A673 (cell line): ENCODE measurements at regions not wholly inside any gene's neighbourhood (a gene's known extent, or its start where the extent isn't known, plus 50 kb on each side); places are given as distances from the start of the nearest gene placed in this dataset.
"Not testable (repeated sequence)": the region's sequence is repeated elsewhere in the genome, so short reads cannot be mapped to it uniquely, and the experiment has no call there.

Experiments used
- BruUV-seq: library from RNA; stranded (reverse); fragments of 400-500 nt; replicated peaks from 2 replicates; lab custom pipeline; 2021; lab: Mats Ljungman, UMichigan
- CTCF ChIA-PET: fragments of 300-600 bp; sonication (Branson Sonifier 250); formaldehyde crosslinking; loops from one replicate; lab custom pipeline; 2022; ENCODE audit warnings: antibody characterized with exemption; lab: Charles Lee
- POLR2A ChIA-PET: fragments of 300-600 bp; sonication (Branson Sonifier 250); formaldehyde crosslinking; loops from one replicate; lab custom pipeline; 2022; ENCODE audit warnings: antibody characterized with exemption; ENCODE audit not compliant: low non-redundant PET; lab: Charles Lee
- DNase-seq: peaks from one replicate; pipeline ENCODE4 v3.0.0-alpha.2; 2015; ENCODE audit warnings: low spot score
- H3K27ac ChIP-seq: fragments of 200-600 bp; sonication (generic); 2 replicates; pipeline ENCODE4 v1.5.1; 2016; ENCODE audit warnings: mixed run types, low read depth, mild to moderate bottlenecking, mixed read lengths, antibody characterized with exemption, low read length; ENCODE audit not compliant: poor library complexity, severe bottlenecking
- H3K27me3 ChIP-seq: fragments of 200-600 bp; sonication (generic); replicated peaks from 2 replicates; pipeline ENCODE4 v1.6.1; 2017; ENCODE audit warnings: mixed run types, low read depth, mild to moderate bottlenecking, mixed read lengths, antibody characterized with exemption, low read length; ENCODE audit not compliant: insufficient read depth, poor library complexity
- H3K36me3 ChIP-seq: fragments of 200-600 bp; sonication (generic); 2 replicates; pipeline ENCODE4 v1.6.1; 2016; ENCODE audit warnings: mixed run types, mild to moderate bottlenecking, mixed read lengths, antibody characterized with exemption, low read length; ENCODE audit not compliant: insufficient read depth, poor library complexity, severe bottlenecking
- H3K4me1 ChIP-seq: fragments of 200-600 bp; sonication (generic); 2 replicates; pipeline ENCODE4 v1.6.1; 2017; ENCODE audit warnings: mixed run types, mild to moderate bottlenecking, mixed read lengths, antibody characterized with exemption, low read length; ENCODE audit not compliant: insufficient read depth, poor library complexity, severe bottlenecking
- H3K4me3 ChIP-seq: fragments of 200-600 bp; sonication (generic); 2 replicates; pipeline ENCODE4 v1.5.1; 2016; ENCODE audit warnings: low read depth, mixed run types, mild to moderate bottlenecking, mixed read lengths, low read length; ENCODE audit not compliant: poor library complexity, severe bottlenecking
- H3K9me3 ChIP-seq: fragments of 200-600 bp; sonication (generic); 2 replicates; pipeline ENCODE4 v1.6.1; 2016; ENCODE audit warnings: mixed run types, low read depth, mild to moderate bottlenecking, mixed read lengths, antibody characterized with exemption, low read length; ENCODE audit not compliant: poor library complexity, severe bottlenecking
- EZH2 ChIP-seq: fragments of 200-600 bp; sonication (generic); IDR thresholded peaks from 2 replicates; pipeline ENCODE4 v1.6.1; 2017; ENCODE audit warnings: borderline replicate concordance, low read depth, mild to moderate bottlenecking, mixed read lengths, antibody characterized with exemption, low read length; ENCODE audit not compliant: poor library complexity, severe bottlenecking
- intact Hi-C: fragments of 100-400 bp; cut with micrococcal nuclease; formaldehyde crosslinking; loops from one replicate; pipeline ENCODE4 v1.10.0; 2022; ENCODE audit not compliant: unreplicated experiment
- TF ChIP-seq, protein P1 (sequence below): fragments of 300-800, 200-600 bp; sonication (generic); conservative IDR thresholded peaks from 2 replicates; pipeline ENCODE4 v1.5.1; 2017; ENCODE audit warnings: low read depth, mild to moderate bottlenecking, antibody characterized with exemption, low read length, moderate library complexity, mixed read lengths

DNA sequence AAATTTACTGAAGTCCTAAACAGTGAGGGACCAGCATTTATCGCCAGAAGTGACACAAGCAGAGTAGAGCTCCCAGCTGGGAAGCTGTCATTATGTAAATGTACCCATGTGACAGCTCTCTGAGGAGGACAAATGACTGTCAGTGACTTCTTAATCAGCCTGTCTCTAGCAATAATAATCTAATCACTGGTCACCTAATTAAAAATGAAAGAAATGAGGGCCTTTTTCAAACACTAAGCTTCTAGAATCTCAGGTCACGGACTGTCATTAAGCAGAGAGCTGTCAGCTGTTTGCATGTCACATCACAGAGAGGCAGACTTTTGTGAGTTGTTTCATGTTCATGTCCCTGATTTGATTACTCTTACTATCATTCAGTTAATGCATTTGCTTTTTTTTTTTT, 77.9 kb upstream of the FBXL17 start:
- H3K4me3 ChIP-seq: no peak overlapping the region
- ChIA-PET CTCF (no interaction called here), POLR2A (no interaction called here)
- intact Hi-C loops: no loop called here
- H3K27me3 ChIP-seq: no peaks in the 10 kb centered on the region
- H3K36me3 ChIP-seq: no peaks in the 10 kb centered on the region
- H3K9me3 ChIP-seq: no peaks in the 10 kb centered on the region
- TF ChIP-seq, protein P1, sequence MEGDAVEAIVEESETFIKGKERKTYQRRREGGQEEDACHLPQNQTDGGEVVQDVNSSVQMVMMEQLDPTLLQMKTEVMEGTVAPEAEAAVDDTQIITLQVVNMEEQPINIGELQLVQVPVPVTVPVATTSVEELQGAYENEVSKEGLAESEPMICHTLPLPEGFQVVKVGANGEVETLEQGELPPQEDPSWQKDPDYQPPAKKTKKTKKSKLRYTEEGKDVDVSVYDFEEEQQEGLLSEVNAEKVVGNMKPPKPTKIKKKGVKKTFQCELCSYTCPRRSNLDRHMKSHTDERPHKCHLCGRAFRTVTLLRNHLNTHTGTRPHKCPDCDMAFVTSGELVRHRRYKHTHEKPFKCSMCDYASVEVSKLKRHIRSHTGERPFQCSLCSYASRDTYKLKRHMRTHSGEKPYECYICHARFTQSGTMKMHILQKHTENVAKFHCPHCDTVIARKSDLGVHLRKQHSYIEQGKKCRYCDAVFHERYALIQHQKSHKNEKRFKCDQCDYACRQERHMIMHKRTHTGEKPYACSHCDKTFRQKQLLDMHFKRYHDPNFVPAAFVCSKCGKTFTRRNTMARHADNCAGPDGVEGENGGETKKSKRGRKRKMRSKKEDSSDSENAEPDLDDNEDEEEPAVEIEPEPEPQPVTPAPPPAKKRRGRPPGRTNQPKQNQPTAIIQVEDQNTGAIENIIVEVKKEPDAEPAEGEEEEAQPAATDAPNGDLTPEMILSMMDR: no peak
- TF ChIP-seq EZH2: no peak
- H3K4me1 ChIP-seq: no peaks in the 10 kb centered on the region
- BruUV-seq: no TSS peak
- DNase-seq: peak; percentile 24
- H3K27ac ChIP-seq: no peak overlapping the region

DNA sequence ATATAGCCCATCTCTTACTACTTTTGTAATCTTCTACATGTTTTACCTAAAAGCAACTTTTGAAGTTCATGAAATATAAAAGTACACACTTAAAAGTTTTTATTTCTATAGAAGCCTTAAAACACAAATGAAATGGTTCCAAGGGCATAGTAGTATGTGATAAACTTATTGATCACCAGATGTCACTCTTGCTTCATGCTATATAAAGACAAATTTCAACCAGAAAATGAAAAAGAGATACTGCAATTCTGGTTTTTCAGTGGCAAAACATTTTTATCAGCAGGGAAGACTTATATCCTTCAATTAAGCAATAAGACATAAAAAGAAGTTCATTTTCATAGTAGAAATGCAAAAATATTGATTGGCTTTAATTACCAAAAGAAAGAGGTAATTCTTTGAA, 69.4 kb upstream of the FBXL17 start:
- H3K27me3 ChIP-seq: no peaks in the 10 kb centered on the region
- CTCF ChIA-PET: no interaction called here
- no peaks in the 10 kb centered on the region for H3K9me3 ChIP-seq
- BruUV-seq: no TSS peak
- H3K27ac ChIP-seq: no peak overlapping the region
- no peaks in the 10 kb centered on the region for H3K36me3 ChIP-seq
- H3K4me3 ChIP-seq: no peak overlapping the region
- intact Hi-C loops: no loop called here
- no peak for DNase-seq
- POLR2A ChIA-PET: no interaction called here
- H3K4me1 ChIP-seq: no peaks in the 10 kb centered on the region
- no peak for TF ChIP-seq EZH2
- TF ChIP-seq, protein P1: peak; percentile 31; the same call in 1 of the 2 replicates

DNA sequence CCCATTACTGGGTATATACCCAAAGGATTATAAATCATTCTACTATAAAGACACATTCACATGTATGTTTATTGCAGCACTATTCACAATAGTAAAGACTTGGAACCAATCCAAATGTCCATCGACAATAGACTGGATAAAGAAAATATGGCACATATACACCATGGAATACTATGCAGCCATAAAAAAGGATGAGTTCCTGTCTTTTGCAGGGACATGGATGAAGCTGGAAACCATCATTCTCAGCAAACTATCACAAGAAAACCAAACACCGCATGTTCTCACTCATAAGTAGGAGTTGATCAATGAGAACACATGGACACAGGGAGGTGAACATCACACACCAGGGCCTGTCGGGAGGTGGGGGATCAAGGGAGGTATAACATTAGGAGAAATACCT, 62.2 kb upstream of the FBXL17 start:
- H3K4me1 ChIP-seq, intact Hi-C loops, H3K4me3 ChIP-seq, POLR2A ChIA-PET, DNase-seq, BruUV-seq, H3K9me3 ChIP-seq, H3K27ac ChIP-seq, CTCF ChIA-PET, H3K27me3 ChIP-seq, H3K36me3 ChIP-seq: not testable (repeated sequence)

DNA sequence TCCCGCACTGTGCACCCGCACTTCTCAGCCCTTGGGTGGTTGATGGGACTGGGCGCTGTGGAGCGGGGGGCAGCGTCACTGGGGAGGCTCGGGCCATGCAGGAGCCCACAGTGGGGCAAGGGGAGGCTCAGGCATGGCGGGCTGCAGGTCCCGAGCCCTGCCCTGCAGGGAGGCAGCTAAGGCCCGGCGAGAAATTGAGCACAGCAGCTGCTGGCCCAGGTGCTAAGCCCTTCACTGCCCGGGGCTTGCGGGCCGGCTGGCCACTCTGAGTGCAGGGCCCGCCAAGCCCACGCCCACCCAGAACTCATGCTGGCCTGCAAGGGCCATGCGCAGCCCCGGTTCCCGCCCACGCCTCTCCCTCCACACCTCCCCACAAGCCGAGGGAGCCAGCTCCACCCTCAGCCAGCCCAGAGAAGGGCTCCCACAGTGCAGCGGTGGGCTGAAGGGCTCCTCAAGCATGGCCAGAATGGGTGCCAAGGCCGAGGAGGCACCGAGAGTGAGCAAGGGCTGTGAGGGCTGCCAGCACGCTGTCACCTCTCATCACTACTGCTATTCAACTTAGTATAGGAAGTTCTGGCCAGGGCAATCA, 60.3 kb upstream of the FBXL17 start:
- POLR2A ChIA-PET, H3K36me3 ChIP-seq, CTCF ChIA-PET, H3K9me3 ChIP-seq, H3K27ac ChIP-seq, intact Hi-C loops, H3K27me3 ChIP-seq, BruUV-seq, DNase-seq, H3K4me3 ChIP-seq, H3K4me1 ChIP-seq: not testable (repeated sequence)
